OCI-LY1 (cell line): ENCODE measurements at regions not wholly inside any gene's neighbourhood (a gene's known extent, or its start where the extent isn't known, plus 50 kb on each side); places are given as distances from the start of the nearest gene placed in this dataset.
"Not testable (repeated sequence)": the region's sequence is repeated elsewhere in the genome, so short reads cannot be mapped to it uniquely, and the experiment has no call there.

ENCODE experiments used
- EZH2 ChIP-seq: fragments of 200-600 bp; sonication (generic), shearing (Covaris generic); IDR thresholded peaks from 2 replicates; pipeline ENCODE4 v1.8.0; 2017; ENCODE audit warnings: borderline replicate concordance, mixed run types, mild to moderate bottlenecking, antibody characterized with exemption, low read length, moderate library complexity, mixed read lengths
- TF ChIP-seq, protein P1 (sequence below): fragments of 200-600 bp; sonication (generic), shearing (Covaris generic); IDR thresholded peaks from 2 replicates; pipeline ENCODE4 v1.5.1; 2017; ENCODE audit warnings: mild to moderate bottlenecking, antibody characterized with exemption, low read length, moderate library complexity, mixed read lengths

DNA sequence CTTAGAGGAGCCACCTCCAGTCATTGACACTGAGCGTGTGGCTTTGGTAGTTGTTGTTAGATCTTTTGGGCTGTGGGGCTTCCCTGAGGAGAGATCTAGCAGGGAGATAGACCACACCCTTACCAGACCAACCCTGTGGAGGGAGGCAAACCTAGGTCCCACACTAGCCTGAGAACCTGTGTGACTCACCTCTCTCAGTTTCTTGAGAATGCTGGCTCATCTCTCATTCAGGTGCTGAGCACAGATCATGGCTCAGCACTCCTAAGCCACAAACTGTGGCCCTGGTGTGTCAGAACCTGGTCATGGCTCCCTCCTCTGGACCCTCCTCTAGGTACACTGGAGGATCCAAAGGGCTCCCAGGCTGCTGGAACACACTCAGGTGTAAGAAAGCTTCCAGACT, 919.7 kb downstream of the PRIM2 start:
- TF ChIP-seq, protein P1, sequence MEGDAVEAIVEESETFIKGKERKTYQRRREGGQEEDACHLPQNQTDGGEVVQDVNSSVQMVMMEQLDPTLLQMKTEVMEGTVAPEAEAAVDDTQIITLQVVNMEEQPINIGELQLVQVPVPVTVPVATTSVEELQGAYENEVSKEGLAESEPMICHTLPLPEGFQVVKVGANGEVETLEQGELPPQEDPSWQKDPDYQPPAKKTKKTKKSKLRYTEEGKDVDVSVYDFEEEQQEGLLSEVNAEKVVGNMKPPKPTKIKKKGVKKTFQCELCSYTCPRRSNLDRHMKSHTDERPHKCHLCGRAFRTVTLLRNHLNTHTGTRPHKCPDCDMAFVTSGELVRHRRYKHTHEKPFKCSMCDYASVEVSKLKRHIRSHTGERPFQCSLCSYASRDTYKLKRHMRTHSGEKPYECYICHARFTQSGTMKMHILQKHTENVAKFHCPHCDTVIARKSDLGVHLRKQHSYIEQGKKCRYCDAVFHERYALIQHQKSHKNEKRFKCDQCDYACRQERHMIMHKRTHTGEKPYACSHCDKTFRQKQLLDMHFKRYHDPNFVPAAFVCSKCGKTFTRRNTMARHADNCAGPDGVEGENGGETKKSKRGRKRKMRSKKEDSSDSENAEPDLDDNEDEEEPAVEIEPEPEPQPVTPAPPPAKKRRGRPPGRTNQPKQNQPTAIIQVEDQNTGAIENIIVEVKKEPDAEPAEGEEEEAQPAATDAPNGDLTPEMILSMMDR, result not testable (repeated sequence)
- not testable (repeated sequence) for TF ChIP-seq EZH2
